IMR-90 (cell line): ENCODE measurements at regions not wholly inside any gene's neighbourhood (a gene's known extent, or its start where the extent isn't known, plus 50 kb on each side); places are given as distances from the start of the nearest gene placed in this dataset.

Experiments used
- ATAC-seq: fragments of 200-7000 bp; cut with Tn5 transposase; 2 replicates; pipeline ENCODE4 v1.9.1; 2020; ENCODE audit warnings: low read depth, mild to moderate bottlenecking, moderate library complexity
- BruUV-seq: library from RNA; stranded (reverse); fragments of 400-500 nt; replicated peaks from 2 replicates; lab custom pipeline; 2021; lab: Mats Ljungman, UMichigan
- CTCF ChIA-PET: fragments of 300-600 bp; formaldehyde crosslinking; extraction: SDS; loops from one replicate; lab custom pipeline; 2021; ENCODE audit warnings: antibody characterized with exemption; lab: Yijun Ruan, JAX
- POLR2A ChIA-PET: fragments of 300-600 bp; sonication (Branson Sonifier 250); formaldehyde crosslinking; loops from one replicate; lab custom pipeline; 2022; ENCODE audit warnings: antibody characterized with exemption; ENCODE audit not compliant: unreplicated experiment; lab: Charles Lee
- DNase-seq: peaks from one replicate; pipeline ENCODE4 v3.0.0; 2013
- H2AFZ ChIP-seq: replicated peaks from 2 replicates; pipeline ENCODE3; 2013; ENCODE audit warnings: low read length, mild to moderate bottlenecking; ENCODE audit not compliant: poor library complexity
- H2AK5ac ChIP-seq: 2 replicates; pipeline ENCODE4 v1.6.1; 2013; ENCODE audit warnings: low read depth, low read length, inconsistent platforms
- H2AK9ac ChIP-seq: replicated peaks from 2 replicates; pipeline ENCODE3; 2013; ENCODE audit warnings: mild to moderate bottlenecking, low read depth, low read length, moderate library complexity; ENCODE audit not compliant: poor library complexity
- H2BK120ac ChIP-seq: 2 replicates; pipeline ENCODE4 v1.6.1; 2013; ENCODE audit warnings: low read depth, low read length, inconsistent platforms
- H2BK15ac ChIP-seq: 3 replicates; pipeline ENCODE4 v1.6.1; 2013; ENCODE audit warnings: low read depth, low read length, inconsistent platforms
- H2BK20ac ChIP-seq: 2 replicates; pipeline ENCODE4 v1.6.1; 2013; ENCODE audit warnings: low read depth, mild to moderate bottlenecking, inconsistent platforms, low read length, moderate library complexity
- H2BK5ac ChIP-seq: 2 replicates; pipeline ENCODE4 v1.6.1; 2013; ENCODE audit warnings: mild to moderate bottlenecking, low read depth, low read length, inconsistent platforms; ENCODE audit not compliant: poor library complexity, severe bottlenecking
- H3K14ac ChIP-seq: replicated peaks from 2 replicates; pipeline ENCODE4 v1.6.1; 2013; ENCODE audit warnings: low read depth, low read length, inconsistent platforms
- H3K18ac ChIP-seq: 2 replicates; pipeline ENCODE4 v1.6.1; 2013; ENCODE audit warnings: low read depth, low read length, control low read depth
- H3K23ac ChIP-seq: 2 replicates; pipeline ENCODE4 v1.6.1; 2013; ENCODE audit warnings: low read depth, low read length, inconsistent platforms
- H3K27ac ChIP-seq: 2 replicates; pipeline ENCODE4 v1.5.1; 2013; ENCODE audit warnings: mild to moderate bottlenecking, control low read depth, low read length; ENCODE audit not compliant: insufficient read depth
- H3K27me3 ChIP-seq: 2 replicates; pipeline ENCODE4 v1.6.1; 2013; ENCODE audit warnings: low read length; ENCODE audit not compliant: control insufficient read depth, insufficient read depth
- H3K36me3 ChIP-seq: 2 replicates; pipeline ENCODE4 v1.6.1; 2013; ENCODE audit warnings: low read length, mixed read lengths; ENCODE audit not compliant: control insufficient read depth, insufficient read depth
- H3K4ac ChIP-seq: 2 replicates; pipeline ENCODE4 v1.6.1; 2013; ENCODE audit warnings: low read depth, low read length, inconsistent platforms
- H3K4me1 ChIP-seq: 2 replicates; pipeline ENCODE4 v1.6.1; 2013; ENCODE audit warnings: low read length, mixed read lengths; ENCODE audit not compliant: control insufficient read depth, insufficient read depth
- H3K4me2 ChIP-seq: 2 replicates; pipeline ENCODE4 v1.6.1; 2013; ENCODE audit warnings: low read depth, mild to moderate bottlenecking, control low read depth, low read length, moderate library complexity
- H3K4me3 ChIP-seq: 2 replicates; pipeline ENCODE4 v1.5.1; 2013; ENCODE audit warnings: low read depth, mild to moderate bottlenecking, control low read depth, low read length, moderate library complexity; ENCODE audit not compliant: insufficient read depth
- H3K56ac ChIP-seq: 2 replicates; pipeline ENCODE4 v1.6.1; 2013; ENCODE audit warnings: low read length, inconsistent platforms; ENCODE audit not compliant: insufficient read depth; ENCODE audit errors: extremely low read depth
- H3K79me1 ChIP-seq, 2 experiments: 2 replicates each; pipeline ENCODE4 v1.6.1; 2013; ENCODE audit warnings: low read length in 2 of 2, inconsistent platforms in 1 of 2, low read depth in 1 of 2
- H3K9ac ChIP-seq: 2 replicates; pipeline ENCODE4 v1.6.1; 2013; ENCODE audit warnings: low read depth, low read length, control low read depth
- H3K9me1 ChIP-seq: 2 replicates; pipeline ENCODE4 v1.6.1; 2013; ENCODE audit warnings: low read length, inconsistent platforms; ENCODE audit not compliant: insufficient read depth
- H3K9me3 ChIP-seq: 2 replicates; pipeline ENCODE4 v1.6.1; 2013; ENCODE audit warnings: low read length; ENCODE audit not compliant: control insufficient read depth, insufficient read depth
- H4K20me1 ChIP-seq: 2 replicates; pipeline ENCODE4 v1.6.1; 2013; ENCODE audit warnings: low read length, inconsistent platforms; ENCODE audit not compliant: insufficient read depth
- H4K5ac ChIP-seq: 2 replicates; pipeline ENCODE4 v1.6.1; 2013; ENCODE audit warnings: mild to moderate bottlenecking, low read depth, low read length, control low read depth
- H4K8ac ChIP-seq, 2 experiments: 2 replicates each; pipeline ENCODE4 v1.6.1; 2013; ENCODE audit warnings: low read depth in 2 of 2, low read length in 2 of 2, control low read depth in 1 of 2, inconsistent platforms in 1 of 2
- H4K91ac ChIP-seq: 2 replicates; pipeline ENCODE4 v1.6.1; 2013; ENCODE audit warnings: low read depth, low read length, inconsistent platforms; ENCODE audit not compliant: insufficient read depth
- BHLHE40 ChIP-seq: fragments of 150-350 bp; IDR thresholded peaks from 2 replicates; pipeline ENCODE4 v1.6.1; 2016; ENCODE audit warnings: mild to moderate bottlenecking, low read depth, low read length
- CHD1 ChIP-seq: IDR thresholded peaks from 2 replicates; pipeline ENCODE4 v1.6.1; 2012; ENCODE audit warnings: low read depth, low read length, improper control_type of control experiment
- ELK1 ChIP-seq: fragments of 150-350 bp; IDR thresholded peaks from 2 replicates; pipeline ENCODE4 v1.6.1; 2016; ENCODE audit warnings: low read depth, mild to moderate bottlenecking, low read length, moderate library complexity, borderline replicate concordance
- FOS ChIP-seq: fragments of 150-350 bp; IDR thresholded peaks from 2 replicates; pipeline ENCODE4 v1.6.1; 2016; ENCODE audit warnings: low read depth, low read length
- MAFK ChIP-seq: IDR thresholded peaks from 2 replicates; pipeline ENCODE4 v1.6.1; 2012; ENCODE audit warnings: low read depth, low read length, improper control_type of control experiment
- MAZ ChIP-seq: IDR thresholded peaks from 2 replicates; pipeline ENCODE4 v1.6.1; 2012; ENCODE audit warnings: low read depth, mild to moderate bottlenecking, low read length, improper control_type of control experiment, moderate library complexity, borderline replicate concordance
- MXI1 ChIP-seq: IDR thresholded peaks from 2 replicates; pipeline ENCODE4 v1.6.1; 2012; ENCODE audit warnings: low read depth, mild to moderate bottlenecking, low read length, moderate library complexity, borderline replicate concordance
- NFE2L2 ChIP-seq: fragments of 150-350 bp; IDR thresholded peaks from 2 replicates; pipeline ENCODE4 v1.6.1; 2016; ENCODE audit warnings: low read depth, mild to moderate bottlenecking, low read length
- RFX5 ChIP-seq: IDR thresholded peaks from 2 replicates; pipeline ENCODE4 v1.8.0; 2012; ENCODE audit warnings: low read depth, mild to moderate bottlenecking, low read length, moderate library complexity
- SMC3 ChIP-seq: fragments of 150-350 bp; IDR thresholded peaks from 2 replicates; pipeline ENCODE4 v1.6.1; 2016; ENCODE audit warnings: low read depth, mild to moderate bottlenecking, antibody characterized with exemption, low read length, moderate library complexity
- USF2 ChIP-seq: fragments of 150-350 bp; IDR thresholded peaks from 2 replicates; pipeline ENCODE4 v1.6.1; 2017; ENCODE audit warnings: mild to moderate bottlenecking, antibody characterized with exemption, low read length, low read depth
- WGBS, 2 experiments: methylation state at CpG; one replicate each; pipeline versions ENCODE4 v1.1.5 to v1.1.7; 2013; ENCODE audit warnings: missing lambda C conversion rate in 2 of 2; ENCODE audit not compliant: insufficient read length in 1 of 2; ENCODE audit errors: extremely low coverage in 2 of 2; 5-methylcytosine and 5-hydroxymethylcytosine counted together
- dilution Hi-C: fragments of 300-500 bp; cut with HindIII; formaldehyde crosslinking; loops from one replicate; pipeline ENCODE4 v1.14.3; 2018; ENCODE audit warnings: low sequenced_read_pairs; ENCODE audit not compliant: unreplicated experiment
- in situ Hi-C: fragments of 300-500 bp; cut with MboI; formaldehyde crosslinking; loops from 3 replicates; pipeline ENCODE4 v1.14.3; 2019; ENCODE audit warnings: low sequenced_read_pairs, inconsistent platforms, mixed read lengths
- intact Hi-C: fragments of 100-400 bp; cut with micrococcal nuclease; formaldehyde crosslinking; loops from 2 replicates; pipeline ENCODE4 v1.10.0; 2022

- Histone ChIP-seq H3K4me3 (no peak overlapping the region), H3K27ac (no peak overlapping the region), H3K36me3 (no peaks in the 10 kb centered on the region), H4K5ac (no peak overlapping the region), H3K79me1 (no peaks in the 10 kb centered on the region), H2BK15ac (no peak overlapping the region), H2BK5ac (no peak overlapping the region), H3K56ac (no peak overlapping the region), H4K20me1 (no peaks in the 10 kb centered on the region), H3K4me1 (no peaks in the 10 kb centered on the region), H3K4ac (no peak overlapping the region), H3K4me2 (no peak overlapping the region), H3K9ac (no peak overlapping the region), H3K9me1 (no peaks in the 10 kb centered on the region), H4K91ac (no peak overlapping the region), H3K27me3 (no peaks in the 10 kb centered on the region), H2AFZ (no peak overlapping the region), H3K14ac (no peak overlapping the region), H3K9me3 (peaks cover 7% of the 10 kb centered on the region), H3K23ac (no peak overlapping the region), H2AK9ac (no peak overlapping the region), H2BK20ac (no peak overlapping the region), H2AK5ac (no peak overlapping the region), H4K8ac (no peak overlapping the region), H2BK120ac (no peak overlapping the region), H3K18ac (no peak overlapping the region)
- in situ Hi-C loops (no loop called here), dilution Hi-C loops (no loop called here), intact Hi-C loops (no loop called here)
- ChIA-PET POLR2A (no interaction called here), CTCF (no interaction called here)
- ATAC-seq (no peak), DNase-seq (no peak)
- no peak for TF ChIP-seq RFX5
- TF ChIP-seq MAZ = no peak
- TF ChIP-seq FOS = no peak
- TF ChIP-seq NFE2L2 = no peak
- no peak for TF ChIP-seq USF2
- TF ChIP-seq BHLHE40 = no peak
- TF ChIP-seq SMC3 = no peak
- no peak for TF ChIP-seq ELK1
- TF ChIP-seq CHD1 = no peak
- no peak for TF ChIP-seq MAFK
- TF ChIP-seq MXI1 = no peak
- no TSS peak for BruUV-seq
- no CpG with 5 or more reads among the region's 2 CpGs for WGBS, 2 experiments
Observed at GRCh38 chr1:105396001-105396400, 1646.3 kb downstream of the AMY1C start.
